GM21619 (cell line): ENCODE measurements at regions not wholly inside any gene's neighbourhood (a gene's known extent, or its start where the extent isn't known, plus 50 kb on each side); places are given as distances from the start of the nearest gene placed in this dataset.
A peak's percentile ranks its signal among the peaks of the same experiment; 100 is the strongest.

Source experiments
- ATAC-seq: cut with Tn5 transposase; IDR thresholded peaks from one replicate; pipeline ENCODE4 v1.9.1; 2021; ENCODE audit not compliant: unreplicated experiment

DNA sequence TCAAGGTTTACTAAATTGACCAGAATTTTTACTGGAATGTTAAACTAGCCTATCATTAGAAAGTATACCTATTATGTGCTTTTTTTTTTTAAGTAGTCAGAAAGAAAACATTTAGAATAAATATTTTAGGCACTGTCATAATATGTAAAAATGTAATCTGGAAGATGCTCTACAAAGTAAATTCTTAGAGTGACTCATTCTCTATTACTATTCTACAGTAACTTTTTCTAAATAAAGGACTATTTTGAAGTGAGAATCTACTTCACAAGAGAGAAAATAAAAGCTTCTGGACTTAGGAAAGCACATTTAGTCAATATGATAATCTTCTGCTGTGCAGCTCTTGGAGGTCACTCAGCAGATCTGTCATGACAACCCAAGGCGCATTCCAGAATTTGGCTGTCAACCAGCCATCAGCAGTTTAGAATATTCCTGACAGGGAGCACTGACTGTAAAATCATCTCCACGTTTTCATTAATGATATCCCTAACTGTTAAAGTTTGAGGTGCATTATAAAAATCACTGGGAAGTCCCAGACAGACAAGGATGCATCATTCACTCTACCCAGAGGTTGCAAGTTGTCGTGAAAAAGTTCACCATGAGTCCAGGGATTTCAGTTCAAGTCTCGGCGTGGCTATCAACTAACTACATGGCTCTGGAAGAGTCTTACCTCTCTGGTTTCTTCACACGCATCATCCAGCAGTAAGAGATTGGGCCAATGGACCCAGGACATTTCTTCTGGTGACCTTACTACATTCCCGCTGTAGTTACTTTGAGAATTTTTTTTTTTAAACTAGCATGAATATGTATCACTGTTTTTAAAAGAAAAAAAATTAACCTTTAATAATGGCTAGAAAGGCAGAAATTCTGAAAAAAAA is 374.9 kb downstream of the GJA1 start:
- ATAC-seq: no peak

DNA sequence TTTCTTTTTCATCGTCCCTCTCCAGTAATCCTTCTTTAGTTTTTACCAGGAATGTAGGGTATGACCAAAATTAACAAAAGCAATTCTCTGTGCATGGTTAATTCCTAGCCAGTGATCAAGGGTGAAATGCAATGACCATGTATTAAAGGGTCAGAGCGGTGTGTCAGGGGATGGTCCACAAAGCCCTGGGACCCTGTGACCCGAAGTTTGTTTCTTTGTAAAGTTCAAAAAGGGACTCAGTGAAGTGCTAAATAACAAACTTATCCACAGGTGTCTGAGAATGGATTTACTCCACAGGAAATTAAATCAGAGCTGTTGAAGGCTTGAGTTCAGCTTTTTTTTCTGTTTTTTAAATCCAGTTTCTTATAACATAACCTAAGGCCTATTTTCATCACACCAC is 375.7 kb downstream of the GJA1 start:
- ATAC-seq: no peak

DNA sequence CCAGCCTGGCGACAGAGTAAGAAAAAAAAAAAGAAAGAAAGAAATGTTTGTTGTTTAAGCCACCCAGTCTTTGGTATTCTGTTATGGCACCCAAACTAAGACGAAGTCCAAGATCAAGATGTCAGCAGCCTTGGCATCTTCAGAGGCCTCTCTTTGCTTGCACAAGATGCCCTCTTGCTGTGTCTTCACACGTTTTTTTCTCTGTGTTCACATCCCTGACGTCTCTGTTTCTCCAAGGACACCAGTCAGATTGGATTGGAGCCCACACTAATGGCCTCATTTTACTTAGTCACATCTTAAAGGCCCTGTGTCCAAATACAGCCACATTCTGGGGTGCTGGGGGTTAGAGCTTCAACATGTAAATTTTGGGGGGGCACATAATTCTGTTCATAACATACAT is 380.9 kb downstream of the GJA1 start:
- no peak for ATAC-seq

DNA sequence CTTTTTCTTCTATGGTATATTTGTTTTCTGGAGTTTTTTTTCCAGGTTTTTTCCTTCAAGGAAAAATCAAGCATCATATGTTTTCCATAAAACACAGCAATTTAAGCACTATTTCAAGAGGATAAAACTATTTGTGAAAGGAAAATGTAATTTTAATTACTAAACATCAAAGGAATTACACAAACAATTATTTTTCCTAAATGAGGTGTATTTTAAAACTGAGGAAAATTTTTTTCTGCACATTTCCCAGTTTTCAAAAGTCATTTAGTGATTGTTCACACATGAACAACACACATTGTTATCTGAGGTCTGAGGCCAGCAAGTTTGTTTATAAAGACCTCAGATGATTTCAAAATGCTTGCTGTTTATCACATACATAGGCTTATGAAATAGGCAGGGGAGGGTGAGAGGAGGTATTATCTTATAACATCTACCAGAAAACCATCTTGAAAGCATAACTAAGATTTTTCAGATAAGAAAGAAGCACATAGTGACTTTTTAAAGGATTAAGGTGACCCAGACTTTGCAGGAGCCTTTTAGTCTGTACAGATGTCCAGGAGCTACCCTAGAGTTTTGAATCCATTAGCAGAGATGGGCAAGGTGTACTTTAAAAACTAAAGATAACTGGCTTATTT is 381.6 kb downstream of the GJA1 start:
- no peak for ATAC-seq

DNA sequence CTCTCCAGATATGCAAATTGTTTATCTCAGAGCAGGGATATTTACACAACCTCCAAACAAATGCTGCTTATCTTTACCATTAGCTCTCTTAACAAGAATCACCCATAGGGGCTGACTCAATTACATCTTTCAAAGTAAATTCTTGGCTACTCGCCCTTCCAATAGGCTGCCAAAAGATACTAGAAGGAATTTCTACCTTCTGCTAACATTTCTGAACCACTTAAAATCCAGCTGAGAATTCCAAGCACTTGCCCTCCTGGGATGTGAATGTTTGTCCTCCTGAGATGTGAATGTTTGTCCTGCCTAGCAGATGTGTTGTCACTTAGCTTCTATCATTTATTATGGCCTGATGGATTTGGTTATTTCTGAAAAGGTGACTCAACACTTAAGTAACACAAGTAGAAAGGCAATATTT is 388.0 kb downstream of the GJA1 start:
- ATAC-seq: no peak

DNA sequence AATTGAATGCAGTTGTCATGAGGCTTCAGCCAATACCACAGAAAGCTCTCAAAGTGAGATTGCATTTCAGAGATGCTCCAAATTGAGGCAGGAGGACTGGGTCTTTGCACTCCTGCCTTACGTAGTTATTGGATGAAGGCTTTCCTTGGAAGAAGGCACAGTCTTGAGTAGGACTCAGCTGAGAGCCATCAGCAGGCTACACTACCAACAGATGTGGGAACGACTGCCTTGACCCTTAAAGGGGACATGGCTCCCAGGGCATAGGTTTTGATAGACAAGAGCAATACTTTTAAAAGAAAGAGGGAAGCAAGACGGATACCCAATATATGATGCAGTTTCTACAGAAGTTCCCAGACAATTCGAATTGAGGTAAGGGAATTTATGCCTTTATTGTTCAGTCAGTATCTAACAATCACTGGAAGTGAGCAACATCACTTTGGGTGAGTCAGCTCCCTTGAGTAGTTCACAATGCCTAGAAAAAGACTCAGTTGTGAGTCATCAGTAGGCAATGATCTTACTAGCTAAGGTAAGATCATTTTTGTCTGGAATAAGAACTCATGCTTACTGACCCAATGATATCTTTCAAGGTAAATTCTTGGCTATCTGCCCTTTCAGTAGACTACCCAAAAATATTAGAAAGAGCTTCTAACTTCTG is 390.8 kb downstream of the GJA1 start:
- ATAC-seq: no peak

DNA sequence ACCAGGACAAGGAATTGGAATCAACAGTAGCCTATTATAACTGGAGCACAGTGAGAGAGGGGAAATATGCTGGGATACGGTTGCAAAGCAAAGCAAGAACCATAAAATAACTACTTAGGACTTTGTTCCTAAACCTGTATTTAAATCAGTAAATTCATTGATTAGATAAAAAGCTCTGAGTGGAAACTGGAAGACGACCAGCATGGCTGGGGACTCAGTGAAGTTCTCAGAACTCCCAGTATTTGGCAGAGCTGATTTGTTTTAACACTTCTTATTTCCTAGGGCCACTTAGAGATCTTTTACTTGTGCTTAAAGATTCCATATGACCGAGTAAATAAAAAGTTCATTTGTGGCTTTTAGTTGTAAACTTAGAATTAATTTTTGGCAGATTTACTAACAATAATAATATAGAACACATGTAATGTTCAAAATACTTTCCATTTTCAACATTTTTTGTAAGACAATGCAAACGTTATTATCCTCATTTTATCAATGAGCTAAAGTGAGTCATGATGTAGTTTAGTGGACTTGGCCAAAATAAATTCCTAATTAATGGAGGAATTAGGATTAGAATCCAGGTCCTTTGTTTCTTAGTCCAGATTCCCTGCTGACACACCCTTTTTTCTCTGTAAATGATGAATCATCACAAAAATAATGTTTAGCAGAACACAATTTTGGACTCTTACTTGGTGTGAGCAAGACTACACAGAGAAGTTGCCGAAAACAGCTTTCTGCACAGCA is 392.9 kb downstream of the GJA1 start:
- no peak for ATAC-seq

DNA sequence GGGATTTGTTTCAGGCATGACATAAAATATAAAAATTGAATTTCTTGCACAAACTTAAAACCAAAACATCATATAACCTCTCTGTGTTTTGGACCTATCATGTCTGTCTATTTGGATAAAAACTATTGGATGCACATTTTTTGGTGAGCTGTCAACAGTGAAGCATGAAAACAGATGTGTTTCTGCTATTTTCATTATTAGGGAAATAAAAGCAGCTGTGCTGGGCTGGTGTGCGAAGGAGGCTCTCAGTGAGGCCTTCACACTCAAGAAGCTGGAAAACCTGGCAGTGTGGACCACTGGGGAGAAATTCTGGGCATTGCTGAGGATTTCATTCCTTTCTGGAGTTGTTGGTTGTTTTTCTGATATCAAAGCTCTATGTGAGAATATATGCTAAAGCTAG is 395.3 kb downstream of the GJA1 start:
- ATAC-seq: no peak

DNA sequence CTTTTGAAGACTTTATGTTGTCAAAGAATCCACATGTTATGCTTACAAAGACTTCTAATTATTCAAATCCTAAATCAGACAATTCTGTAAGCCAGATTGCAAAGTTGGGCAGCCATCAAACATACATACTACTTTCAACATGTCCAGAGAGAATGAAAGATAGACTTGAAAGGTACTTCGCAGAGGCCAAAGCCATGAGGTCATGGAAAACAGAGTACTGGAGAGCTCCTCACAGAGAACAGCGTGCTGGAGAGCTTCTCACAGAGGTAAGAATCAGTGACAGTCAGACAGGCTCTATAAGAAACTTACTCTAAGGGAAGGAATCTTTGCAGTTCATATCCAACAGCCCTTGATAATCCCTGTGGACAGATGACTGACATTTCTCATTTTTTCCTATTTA is 400.2 kb downstream of the GJA1 start:
- no peak for ATAC-seq

DNA sequence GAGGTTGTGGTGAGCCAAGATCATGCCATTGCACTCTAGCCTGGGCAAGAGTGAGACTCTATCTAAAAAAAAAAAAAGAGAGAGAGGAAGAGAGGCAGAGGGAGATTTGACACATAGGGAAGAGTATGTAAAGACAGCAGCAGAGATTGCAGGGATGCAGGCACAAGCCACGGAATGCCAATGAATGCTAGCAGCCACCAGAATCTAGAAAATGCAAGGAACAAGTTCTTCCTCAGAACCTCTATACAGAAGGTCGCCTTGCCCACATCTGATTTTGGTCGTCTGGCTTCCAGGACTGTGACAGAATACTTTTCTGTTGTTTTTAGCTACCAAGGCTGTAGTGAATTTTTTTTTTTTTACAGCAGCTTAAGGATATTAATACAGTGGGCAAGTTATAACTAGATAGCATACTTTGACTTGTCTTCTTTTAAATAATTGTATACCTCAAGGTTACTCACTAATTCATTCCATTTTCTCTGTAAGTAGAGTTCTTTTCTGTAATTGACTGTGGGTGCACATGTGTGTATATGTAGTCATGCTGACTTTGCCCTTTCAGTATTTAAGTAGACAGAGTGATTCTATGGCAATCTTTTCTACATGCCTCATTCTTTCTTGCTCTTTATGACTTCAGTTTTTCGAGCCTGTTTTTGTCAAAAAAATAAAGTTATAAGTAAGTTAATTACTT is 402.2 kb downstream of the GJA1 start:
- ATAC-seq: no peak

DNA sequence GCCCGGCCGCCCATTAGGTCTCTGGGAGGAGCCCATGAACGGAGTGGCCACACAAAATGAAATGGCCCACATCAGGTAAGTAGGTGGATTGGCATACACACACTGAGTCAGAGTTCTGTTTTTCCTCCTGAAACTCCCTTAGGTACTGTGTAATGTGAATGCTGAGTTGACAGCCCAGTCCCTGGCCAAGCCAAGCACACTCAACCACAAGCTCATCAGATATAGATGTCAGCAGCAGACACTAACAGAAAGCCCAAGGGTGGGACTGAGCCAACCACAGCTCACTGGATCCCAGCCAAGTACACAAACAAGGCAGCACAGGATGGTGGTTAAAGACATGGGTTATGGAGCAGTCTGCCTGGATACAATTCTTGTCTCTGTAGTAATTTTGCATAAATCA is 403.4 kb downstream of the GJA1 start:
- ATAC-seq: no peak

DNA sequence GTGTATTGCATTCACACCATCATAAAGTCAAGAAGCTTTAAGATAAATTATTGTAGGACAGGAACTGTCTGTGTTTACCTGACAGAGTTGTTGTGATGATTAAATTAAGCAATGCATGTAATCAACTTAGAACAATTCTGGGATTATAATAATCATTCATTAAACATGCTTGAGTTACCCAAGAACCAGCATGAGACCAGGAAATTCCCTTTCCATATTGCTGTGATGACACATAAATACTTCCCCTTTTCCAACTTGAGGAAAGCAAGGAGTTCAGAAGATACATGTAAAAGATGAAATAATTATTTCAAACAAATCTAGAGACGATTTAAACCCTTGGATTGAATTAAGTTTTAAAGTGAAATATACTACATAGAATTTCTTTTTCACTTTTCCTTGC is 404.4 kb downstream of the GJA1 start:
- ATAC-seq: no peak

DNA sequence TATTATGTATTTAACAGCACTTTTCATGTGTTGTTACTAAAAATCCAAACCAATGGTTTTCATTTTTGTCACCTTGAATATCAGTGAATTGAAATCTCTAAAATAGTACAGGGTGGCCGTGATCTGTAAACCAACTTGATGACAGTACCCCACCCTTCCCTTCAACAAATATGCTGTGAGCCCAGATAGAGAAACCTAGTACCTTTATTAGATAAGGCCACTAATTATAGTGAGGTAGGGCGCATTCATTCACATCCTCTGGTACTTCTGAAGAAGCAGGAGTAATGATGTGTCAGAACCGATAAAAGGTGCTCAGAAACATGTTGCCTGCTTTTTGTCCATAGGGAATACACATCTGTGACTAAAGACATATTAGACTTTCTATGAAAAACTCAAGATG is 409.5 kb downstream of the GJA1 start:
- no peak for ATAC-seq

DNA sequence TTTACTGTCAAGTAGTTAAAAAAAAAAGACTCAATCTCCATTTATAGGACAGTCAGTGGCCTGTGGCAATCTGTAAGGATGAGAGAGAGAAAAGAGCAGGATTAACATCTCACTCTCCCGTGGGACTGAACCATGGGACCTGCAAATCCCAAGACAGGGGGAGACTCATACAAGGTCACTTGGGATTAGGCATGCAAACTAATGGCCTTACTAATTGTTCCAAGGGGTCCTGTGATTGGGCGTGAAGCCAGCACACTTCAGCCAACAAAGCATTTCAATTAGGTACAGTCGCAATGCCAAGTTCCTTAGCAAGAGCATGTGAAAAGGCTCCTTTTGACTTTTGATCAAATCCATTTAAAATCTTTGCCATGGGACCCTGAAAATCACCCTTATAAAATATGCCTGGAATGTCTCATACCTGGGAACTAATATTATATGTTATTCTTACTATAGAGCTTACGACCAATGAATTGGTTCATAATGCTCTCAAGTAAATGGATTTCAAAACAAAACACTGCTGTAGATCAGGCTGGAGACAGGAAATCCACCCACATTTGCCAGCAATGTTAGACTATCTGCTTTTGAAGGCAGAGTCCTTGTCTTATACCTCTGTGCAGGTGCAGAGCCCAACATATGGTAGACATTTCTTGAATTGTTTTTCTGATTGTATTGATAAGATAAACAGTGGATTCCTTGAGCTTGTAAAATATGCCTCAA is 412.5 kb downstream of the GJA1 start:
- ATAC-seq: no peak

DNA sequence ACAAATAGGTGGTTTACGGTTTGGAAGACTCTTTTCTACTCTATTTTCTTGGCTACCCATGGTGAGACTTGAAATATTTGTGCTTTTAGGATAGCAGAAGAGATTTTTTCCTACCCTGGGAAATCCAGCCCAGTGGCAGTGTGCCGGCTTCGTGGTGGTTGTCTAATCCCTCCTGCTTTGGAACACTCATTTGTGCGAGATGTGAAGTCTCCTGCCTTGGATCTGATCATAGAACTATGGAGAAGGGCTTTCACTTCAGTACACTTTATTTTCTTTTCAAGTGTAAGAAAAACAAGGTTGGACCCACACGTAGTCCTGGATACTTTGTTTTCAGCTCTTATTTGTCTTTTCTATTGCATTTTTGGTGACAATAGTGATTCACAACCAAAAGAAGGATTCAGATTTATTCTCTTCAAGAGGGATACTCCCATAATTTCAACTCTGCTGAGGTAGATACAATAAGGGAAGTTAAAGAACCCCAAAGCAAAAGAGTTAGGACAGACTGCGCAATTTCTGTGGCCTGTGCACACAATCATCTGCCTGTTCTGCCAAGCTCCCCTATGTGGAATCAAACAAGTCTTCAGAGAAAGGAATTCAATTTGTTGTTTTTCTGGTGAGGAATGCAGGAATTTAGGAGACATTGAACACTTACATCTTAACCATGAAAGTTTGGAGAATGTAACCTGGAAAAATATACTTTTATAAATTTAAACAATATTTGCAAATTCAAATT is 413.2 kb downstream of the GJA1 start:
- ATAC-seq: no peak

DNA sequence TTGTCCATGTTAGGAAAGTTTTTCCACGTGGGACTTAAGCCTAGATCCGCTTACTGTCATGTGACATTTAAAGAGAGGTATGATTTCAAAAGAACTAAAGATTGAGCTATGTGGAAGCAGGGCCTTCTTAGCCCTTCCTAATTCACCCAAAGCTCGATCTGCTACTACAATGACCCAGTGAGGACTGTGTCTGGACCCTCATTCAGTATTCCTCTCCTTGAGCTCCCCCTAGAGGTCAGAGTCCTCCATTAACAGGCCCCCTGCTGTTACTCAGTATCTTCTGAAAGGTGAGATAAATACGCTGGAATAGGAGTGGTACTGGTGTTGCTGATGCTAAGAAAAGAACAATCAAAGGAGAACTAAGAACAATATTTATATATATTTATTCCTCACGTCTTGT is 414.0 kb downstream of the GJA1 start:
- ATAC-seq: peak; percentile 91

DNA sequence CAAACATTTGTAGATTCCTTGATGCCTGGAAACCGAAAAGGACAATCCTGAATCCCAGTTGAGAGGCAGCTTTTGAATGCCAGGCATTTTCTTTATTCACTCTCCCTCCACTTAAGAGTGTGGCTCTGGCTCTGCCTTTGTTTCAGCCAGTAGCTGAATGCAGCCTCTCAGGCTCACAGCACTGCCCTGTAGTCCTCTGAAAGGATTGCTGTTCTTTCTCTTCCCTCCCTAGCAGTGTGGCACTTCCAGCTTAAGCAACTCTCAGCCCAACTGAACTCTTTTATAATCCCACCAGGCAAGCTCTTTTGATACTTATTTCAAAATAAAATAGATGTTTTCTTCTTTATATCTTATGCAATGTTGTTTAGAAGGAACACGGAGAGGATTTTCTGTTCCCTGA is 415.6 kb downstream of the GJA1 start:
- ATAC-seq: no peak

DNA sequence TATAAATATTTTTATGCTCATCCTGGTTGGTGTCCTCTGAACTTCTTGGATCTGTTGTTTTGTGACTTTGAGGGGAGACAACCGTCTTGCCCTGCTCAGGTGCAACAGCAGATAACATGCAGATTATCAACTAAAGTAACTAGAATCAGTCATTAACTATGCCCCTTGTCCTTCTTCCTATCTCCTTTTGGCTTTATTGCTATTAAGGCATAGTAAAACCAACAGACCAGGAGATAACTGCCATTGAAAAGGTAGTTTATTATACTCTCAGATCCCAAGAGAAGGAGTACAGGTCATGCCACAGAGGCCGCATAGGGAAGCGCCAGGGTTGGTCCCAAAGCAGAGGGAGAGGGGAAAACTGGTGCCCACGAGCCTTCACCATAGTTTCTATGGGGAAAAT is 418.2 kb downstream of the GJA1 start:
- ATAC-seq: no peak

DNA sequence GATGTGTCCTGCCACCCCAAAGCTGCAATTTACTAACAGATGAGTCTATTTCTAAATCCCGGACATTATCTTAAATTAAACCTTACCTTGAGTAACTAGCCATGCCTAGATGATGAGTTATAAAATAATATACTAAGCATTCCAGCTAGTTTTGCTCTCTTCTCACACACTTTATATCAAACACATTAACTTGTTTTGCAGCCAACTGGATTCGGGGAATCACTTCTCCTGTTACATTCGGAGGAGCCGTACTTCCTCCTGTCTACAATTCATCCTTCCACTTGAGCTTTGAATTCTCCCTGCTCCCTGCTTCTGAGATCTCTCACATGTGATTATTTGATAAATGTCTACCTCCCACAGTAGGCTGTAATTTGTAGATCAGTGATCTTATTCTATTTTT is 420.1 kb downstream of the GJA1 start:
- no peak for ATAC-seq

DNA sequence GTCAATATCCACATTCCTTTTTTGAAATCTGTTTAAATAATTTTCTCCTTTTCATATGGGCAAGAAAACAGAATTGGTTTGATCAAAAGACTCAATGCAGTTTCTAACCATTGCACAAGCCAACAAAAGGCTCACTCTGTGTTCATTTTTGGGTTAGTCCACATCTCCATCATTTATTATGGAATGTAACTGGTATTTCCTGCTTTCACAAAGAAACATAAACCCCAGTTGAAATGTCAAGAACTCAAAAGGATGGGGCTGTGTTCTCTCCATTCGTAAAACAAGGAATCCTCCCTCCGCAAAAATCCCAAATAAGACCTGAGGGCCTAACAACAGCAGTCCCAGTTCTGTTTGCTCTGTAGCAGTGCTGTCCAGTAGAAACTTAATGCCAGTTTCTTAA is 420.9 kb downstream of the GJA1 start:
- ATAC-seq: no peak
